CD4-positive, alpha-beta T cell treated with Interleukin-1 beta for 1 hour (primary cell): ENCODE measurements at regions not wholly inside any gene's neighbourhood (a gene's known extent, or its start where the extent isn't known, plus 50 kb on each side); places are given as distances from the start of the nearest gene placed in this dataset.

Experiments used
- DNase-seq, 2 donors: peaks; one replicate each; pipeline ENCODE4 v3.0.0-alpha.2; 2020 to 2022

GRCh38 chr17:36661047-36661666 is 59.8 kb downstream of the MRM1 start:
- DNase-seq, result no peak

DNA sequence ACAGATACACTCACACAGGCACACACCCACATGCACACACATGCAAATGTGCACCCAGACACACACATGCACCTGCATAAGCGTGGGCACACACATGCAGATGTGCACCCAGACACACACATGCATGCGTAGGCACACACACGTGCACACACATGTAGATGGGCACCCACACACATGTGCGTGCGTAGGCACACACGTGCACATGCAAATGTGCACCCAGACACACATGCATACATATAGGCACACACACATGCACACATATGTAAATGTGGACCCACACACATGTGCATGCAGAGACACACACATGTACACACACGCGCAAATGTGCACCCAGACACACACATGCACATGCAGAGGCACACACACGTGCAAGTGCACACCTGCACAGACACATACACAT is 60.3 kb downstream of the MRM1 start:
- no peak for DNase-seq

GRCh38 chr17:36665417-36665816 is 64.0 kb downstream of the MRM1 start:
- no peak for DNase-seq

DNA sequence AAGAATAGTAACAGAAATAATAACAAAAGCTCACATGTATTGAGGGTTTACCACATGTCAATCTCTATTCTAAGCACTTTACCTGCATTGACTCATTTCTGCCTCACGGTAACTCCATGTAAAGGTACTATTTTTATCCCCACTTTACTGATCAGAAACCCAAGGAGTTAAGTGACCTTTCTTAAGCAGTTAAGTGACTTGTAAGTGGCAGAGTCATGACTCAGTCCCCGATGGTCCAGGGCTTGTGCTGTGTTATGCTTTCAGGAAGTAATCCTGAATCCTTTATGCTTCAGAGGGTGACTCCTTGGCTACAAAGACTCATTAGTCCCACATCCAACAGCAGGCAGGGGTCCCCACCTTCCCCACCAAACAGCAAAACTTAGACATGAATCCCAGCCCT is 66.5 kb downstream of the MRM1 start:
- no peak for DNase-seq

DNA sequence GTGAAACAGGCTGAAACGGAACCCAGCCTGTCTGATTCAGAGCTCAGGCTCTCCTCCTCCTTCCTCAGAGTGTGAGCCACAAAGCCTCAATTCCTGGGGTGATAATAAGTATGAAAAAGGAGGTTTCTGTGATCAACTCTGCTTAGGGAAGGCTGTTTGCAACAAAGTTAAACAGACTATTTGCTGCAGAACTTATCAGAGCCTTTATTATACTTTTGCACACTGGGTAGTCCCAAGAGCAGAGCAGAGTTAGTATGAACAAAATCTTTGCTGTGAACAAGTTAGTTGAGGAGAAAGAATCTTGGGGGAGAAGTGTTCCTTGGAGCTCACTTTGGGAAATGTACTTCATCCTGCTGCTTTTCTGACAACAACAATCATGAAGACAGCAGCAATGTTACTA is 67.4 kb downstream of the MRM1 start:
- no peak for DNase-seq

DNA sequence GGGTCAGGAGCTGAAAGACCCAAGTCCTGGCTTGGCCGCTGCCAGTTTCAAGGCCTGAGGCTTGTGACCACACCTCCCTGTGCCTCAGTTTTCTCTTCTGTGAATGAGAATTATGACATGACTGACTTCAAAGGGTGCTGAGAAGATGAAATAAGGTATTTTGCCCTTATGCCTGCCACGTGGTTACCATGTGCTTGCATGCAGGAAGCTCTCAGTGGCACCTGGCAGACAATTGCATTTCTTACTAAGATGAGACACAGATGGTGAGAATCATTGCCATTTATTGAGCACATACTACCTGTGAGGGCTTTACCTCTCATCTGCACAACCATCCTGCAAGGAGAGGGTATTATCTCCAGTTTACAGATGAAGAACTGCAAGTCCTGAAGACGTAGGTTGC is 69.8 kb downstream of the MRM1 start:
- DNase-seq, result no peak

- DNase-seq, result no peak
Observed at GRCh38 chr17:36672403-36672918, 71.1 kb downstream of the MRM1 start.

GRCh38 chr17:36673068-36673467 is 71.7 kb downstream of the MRM1 start:
- DNase-seq, result no peak

- DNase-seq, result no peak
Observed at GRCh38 chr17:36673637-36674277, 72.4 kb downstream of the MRM1 start.

- peak in 1 of 2 donors; percentile 37 for DNase-seq
Observed at GRCh38 chr17:36674278-36674650, 72.9 kb downstream of the MRM1 start.

- peak; percentile 4 to 31 for DNase-seq
Observed at GRCh38 chr17:36675250-36675649, 73.9 kb downstream of the MRM1 start.

DNA sequence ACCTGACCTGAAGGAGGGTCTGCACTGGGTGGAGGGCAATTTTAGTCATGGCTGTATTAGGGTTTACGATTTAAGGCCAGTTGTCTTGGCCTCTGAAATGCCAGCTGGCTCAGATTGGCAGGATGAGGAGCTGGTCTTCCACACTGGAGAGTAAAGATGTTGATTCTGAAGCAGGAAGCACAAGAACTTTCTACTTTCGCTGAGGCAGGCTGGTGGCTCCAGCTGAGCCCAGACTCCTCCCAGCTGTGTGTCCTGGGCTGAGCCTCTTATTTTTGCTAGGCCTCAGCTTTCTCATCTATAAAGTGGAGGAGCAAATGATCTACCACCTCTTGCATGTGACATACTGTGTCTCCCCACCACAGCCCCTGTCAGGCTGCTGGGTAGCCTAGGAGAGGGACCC is 74.4 kb downstream of the MRM1 start:
- DNase-seq, result no peak

GRCh38 chr17:36679815-36680467 is 78.6 kb downstream of the MRM1 start:
- no peak for DNase-seq

- DNase-seq, result no peak
Observed at GRCh38 chr17:36680701-36681202, 79.4 kb downstream of the MRM1 start.

- no peak for DNase-seq
Observed at GRCh38 chr17:36682773-36683172, 81.4 kb downstream of the MRM1 start.

- no peak for DNase-seq
Observed at GRCh38 chr17:36683387-36683786, 82.0 kb downstream of the MRM1 start.

DNA sequence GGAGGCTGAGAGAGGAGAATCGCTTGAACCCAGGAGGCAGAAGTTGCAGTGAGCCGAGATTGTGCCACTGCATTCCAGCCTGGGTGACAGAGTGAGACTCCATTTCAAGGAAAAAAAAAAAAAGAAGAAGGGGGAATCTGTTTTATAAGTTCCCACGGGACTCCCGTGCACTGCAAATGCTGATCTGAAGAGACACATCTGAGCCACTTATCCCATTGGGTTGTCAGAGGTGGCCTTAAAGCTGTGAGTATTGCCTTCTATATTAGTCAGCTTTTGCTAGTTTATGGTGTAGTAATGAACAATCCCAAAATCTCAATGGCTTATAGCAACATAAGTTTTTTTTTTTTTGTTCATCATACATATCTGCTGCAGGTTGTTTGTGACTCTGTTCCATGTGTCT is 82.8 kb downstream of the MRM1 start:
- no peak for DNase-seq

DNA sequence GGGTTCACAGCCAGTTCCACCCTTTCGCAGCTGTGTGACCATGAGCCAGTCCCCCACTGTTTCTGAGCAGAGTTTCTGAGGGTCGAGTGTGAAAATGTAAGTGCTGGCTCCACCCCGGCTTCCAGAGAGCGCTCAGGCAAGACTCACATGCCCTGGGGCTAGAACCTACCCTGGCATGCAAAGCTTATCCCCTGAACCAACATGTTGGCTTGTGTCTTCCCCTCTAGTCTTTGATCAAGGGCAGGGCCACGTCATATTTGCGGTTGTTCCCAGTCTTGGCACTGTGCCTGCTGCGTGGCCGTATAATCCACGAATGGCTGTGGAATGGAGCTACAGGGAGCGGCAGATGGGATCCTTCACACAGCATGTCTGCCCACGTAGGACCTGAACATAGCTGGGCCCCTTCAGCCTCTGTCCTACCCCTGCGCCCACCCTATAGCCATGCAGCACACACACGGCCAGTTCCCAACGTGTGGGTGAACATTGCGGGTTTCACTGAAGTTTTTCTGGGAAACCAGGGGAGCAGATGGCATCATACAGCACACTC is 84.8 kb downstream of the MRM1 start:
- no peak for DNase-seq

GRCh38 chr17:36687736-36688135 is 86.4 kb downstream of the MRM1 start:
- DNase-seq, result no peak

- no peak for DNase-seq
Observed at GRCh38 chr17:36689089-36689667, 87.8 kb downstream of the MRM1 start.

DNA sequence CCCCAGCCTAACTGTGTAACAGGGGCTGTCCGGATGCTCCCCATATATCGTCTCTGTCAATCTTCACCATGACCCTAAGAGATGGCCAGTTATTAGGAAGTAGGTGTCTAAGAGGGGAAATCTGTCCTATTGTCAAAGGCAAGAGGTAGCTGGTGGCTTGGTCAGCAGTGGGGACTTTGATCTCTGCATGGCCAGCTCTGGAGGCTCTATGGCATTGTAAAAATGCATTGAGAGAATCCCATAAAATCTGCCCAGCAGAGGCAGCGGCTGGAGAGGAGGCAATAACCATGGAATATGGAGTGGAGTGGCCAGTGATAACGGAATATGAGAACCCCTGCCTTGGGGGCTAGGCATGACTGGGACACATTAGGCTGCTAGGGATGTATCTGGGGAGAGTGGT is 88.8 kb downstream of the MRM1 start:
- DNase-seq, result no peak

DNA sequence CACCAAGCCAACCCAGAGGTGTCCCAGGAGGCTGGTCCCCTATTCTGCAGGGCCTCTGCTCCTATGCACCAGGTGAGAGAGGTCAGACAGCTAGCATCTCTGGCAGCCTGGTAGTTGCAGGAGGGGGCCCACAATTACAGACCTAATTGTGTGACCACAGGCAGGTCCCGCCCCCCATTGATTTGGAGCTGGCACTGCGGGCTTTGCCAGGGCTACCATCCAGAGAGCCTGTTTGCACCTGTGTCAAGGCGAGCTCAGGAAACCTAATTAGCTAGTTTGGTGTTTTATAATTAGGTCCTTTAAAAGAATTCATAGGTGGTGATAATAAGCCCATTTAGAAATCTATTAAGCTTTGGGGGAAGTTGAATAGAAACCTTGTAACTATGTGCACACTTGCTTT is 90.2 kb downstream of the MRM1 start:
- no peak for DNase-seq

DNA sequence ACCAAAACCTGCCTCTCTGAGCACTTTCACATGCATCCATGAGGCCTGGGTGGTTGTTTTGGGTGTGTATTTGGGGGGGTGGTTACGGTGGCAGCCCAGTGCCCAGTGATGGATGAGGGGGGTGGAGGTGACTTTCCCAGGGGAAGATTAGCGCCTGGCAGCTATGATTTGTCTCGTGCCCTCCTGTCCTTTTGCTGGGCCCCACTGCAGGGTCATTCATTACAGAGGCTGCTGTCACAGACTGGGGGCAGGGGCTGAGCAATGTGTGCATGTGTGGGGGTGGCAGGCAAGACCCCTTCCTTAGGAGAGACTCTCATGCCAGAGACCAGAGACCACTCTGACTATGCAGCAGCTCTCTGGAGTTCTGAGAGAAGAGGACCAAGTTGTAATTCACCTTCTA is 93.7 kb downstream of the MRM1 start:
- DNase-seq, result no peak
